ENCODE measurements at regions not wholly inside any gene's neighbourhood (a gene's known extent, or its start where the extent isn't known, plus 50 kb on each side); places are given as distances from the start of the nearest gene placed in this dataset.

DNA sequence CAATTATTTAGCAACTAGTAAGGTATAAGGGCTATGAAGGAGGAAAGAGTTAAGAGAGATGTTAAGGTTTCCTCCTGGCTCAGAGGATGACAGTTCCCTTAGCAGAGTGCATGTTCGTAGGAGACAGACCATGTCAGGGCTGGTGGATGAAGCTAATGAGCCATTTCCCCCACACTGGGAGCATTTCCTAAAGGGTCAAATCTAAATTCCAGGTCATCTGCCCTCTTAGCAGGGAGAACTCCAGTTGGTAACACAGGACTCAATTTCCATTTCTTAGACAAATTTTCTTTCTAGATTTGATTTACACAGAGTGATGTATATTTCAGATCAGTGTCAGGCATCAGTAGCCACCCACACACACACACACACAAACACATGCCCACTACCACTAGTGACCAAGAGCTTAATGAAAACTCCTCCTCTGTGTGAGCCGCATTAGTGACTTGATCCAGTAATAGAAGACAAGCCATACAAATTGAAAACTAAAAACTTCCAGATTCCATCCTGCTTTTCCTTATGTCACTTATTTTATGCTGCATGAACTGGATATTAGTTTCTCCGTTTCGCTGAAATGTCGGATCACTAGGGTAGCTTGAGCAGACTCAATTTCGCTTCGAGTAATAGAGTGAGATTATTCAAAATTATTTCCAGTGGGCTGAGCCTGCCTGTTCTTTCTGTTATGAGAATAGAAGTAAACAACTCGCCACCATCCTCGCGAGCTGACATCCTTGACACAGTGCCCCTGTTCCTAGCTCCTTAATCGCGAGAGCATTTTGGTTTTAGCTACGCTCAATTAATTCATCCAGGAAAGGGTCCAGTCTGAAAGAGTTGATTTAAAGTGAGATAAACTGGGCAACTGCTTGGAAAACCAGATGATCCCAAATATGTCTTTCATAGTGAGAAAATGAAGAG lies 582.6 kb downstream of the SOX6 start:
- no peak overlapping the region for H3K9ac ChIP-seq (ENCODE audit: low read depth, low read length)
- no peak overlapping the region for H3K4me3 ChIP-seq (ENCODE audit: low read depth, low read length)

GRCh38 chr11:15774388-15774939 lies 581.9 kb downstream of the SOX6 start:
- Histone ChIP-seq H3K36me3 (ENCODE audit: control insufficient read depth, insufficient read depth, low read length) (no peaks in the 10 kb centered on the region), H3K4me3 (ENCODE audit: low read depth, low read length) (no peak overlapping the region)

More for the DNA sequence above, 582.6 kb downstream of the SOX6 start:
- Histone ChIP-seq H3K4me1 (ENCODE audit: control insufficient read depth, insufficient read depth, low read length) (no peaks in the 10 kb centered on the region), H3K36me3 (ENCODE audit: control insufficient read depth, insufficient read depth, low read length) (no peaks in the 10 kb centered on the region), H3K9me3 (ENCODE audit: control insufficient read depth, insufficient read depth, low read length) (no peaks in the 10 kb centered on the region), H3K27me3 (ENCODE audit: control insufficient read depth, insufficient read depth, low read length) (no peaks in the 10 kb centered on the region)

DNA sequence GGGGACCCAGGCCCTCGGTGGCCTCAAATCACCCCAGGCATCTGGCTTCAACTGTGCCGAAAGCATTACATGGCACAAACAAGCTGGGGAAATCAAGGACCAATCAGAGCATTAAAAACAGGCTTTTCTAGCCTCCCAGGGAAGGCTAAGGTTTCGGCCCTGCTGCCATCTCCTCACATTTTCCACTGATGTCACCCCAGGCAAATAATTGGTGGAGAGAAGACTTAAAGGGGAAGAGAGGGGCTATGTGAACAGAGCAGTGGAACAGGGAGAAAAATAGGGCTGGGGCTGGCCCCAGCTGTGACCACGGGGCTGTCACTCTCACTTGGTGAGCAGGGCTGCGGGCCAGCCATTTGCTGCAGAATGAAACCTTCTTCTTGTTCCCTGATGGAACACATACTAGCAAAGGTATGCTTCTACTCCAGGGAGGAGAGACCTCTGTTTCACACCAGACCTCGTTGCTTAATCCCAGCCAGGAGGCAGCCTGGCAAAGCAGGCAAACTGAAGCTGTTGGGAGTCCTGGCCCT lies 581.3 kb downstream of the SOX6 start:
- Histone ChIP-seq H3K9ac (ENCODE audit: low read depth, low read length) (no peak overlapping the region), H3K4me1 (ENCODE audit: control insufficient read depth, insufficient read depth, low read length) (no peaks in the 10 kb centered on the region), H3K27me3 (ENCODE audit: control insufficient read depth, insufficient read depth, low read length) (no peaks in the 10 kb centered on the region), H3K4me3 (ENCODE audit: low read depth, low read length) (no peak overlapping the region), H3K36me3 (ENCODE audit: control insufficient read depth, insufficient read depth, low read length) (no peaks in the 10 kb centered on the region), H3K9me3 (ENCODE audit: control insufficient read depth, insufficient read depth, low read length) (no peaks in the 10 kb centered on the region)

More at GRCh38 chr11:15774388-15774939, 581.9 kb downstream of the SOX6 start:
- Histone ChIP-seq H3K9me3 (ENCODE audit: control insufficient read depth, insufficient read depth, low read length) (no peaks in the 10 kb centered on the region), H3K4me1 (ENCODE audit: control insufficient read depth, insufficient read depth, low read length) (no peaks in the 10 kb centered on the region), H3K27me3 (ENCODE audit: control insufficient read depth, insufficient read depth, low read length) (no peaks in the 10 kb centered on the region), H3K9ac (ENCODE audit: low read depth, low read length) (no peak overlapping the region)

- H3K9ac ChIP-seq (ENCODE audit: low read depth, low read length), result no peak overlapping the region
- no peak overlapping the region for H3K4me3 ChIP-seq (ENCODE audit: low read depth, low read length)
- no peaks in the 10 kb centered on the region for H3K36me3 ChIP-seq (ENCODE audit: control insufficient read depth, insufficient read depth, low read length)
- H3K27me3 ChIP-seq (ENCODE audit: control insufficient read depth, insufficient read depth, low read length), result no peaks in the 10 kb centered on the region
- H3K9me3 ChIP-seq (ENCODE audit: control insufficient read depth, insufficient read depth, low read length), result no peaks in the 10 kb centered on the region
- H3K4me1 ChIP-seq (ENCODE audit: control insufficient read depth, insufficient read depth, low read length), result no peaks in the 10 kb centered on the region
These were observed 580.5 kb downstream of the SOX6 start for GRCh38 chr11:15775797-15776196.

GRCh38 chr11:15776366-15776765 lies 580.0 kb downstream of the SOX6 start:
- no peak overlapping the region for H3K9ac ChIP-seq (ENCODE audit: low read depth, low read length)
- H3K9me3 ChIP-seq (ENCODE audit: control insufficient read depth, insufficient read depth, low read length), result no peaks in the 10 kb centered on the region
- no peaks in the 10 kb centered on the region for H3K36me3 ChIP-seq (ENCODE audit: control insufficient read depth, insufficient read depth, low read length)
- H3K4me1 ChIP-seq (ENCODE audit: control insufficient read depth, insufficient read depth, low read length), result no peaks in the 10 kb centered on the region
- no peak overlapping the region for H3K4me3 ChIP-seq (ENCODE audit: low read depth, low read length)
- H3K27me3 ChIP-seq (ENCODE audit: control insufficient read depth, insufficient read depth, low read length), result no peaks in the 10 kb centered on the region

DNA sequence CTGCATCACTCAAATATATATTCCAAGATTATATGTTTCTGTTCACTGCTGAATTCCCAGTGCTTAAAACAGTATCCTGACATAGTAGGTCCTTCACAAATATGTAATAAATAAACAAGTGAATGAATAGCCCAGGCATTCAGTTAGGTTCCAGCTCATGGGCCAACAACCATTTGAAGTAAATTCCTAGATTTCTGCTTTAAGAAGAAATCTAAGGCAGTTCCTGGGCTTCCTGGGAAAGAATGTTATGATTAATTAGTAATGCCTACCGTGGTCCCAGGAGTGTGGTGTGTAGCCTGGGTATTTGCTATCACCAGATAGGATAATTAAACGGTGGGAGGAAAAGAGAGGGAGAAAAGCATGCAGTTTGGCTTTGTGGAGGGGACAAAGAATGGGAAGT lies 576.8 kb downstream of the SOX6 start:
- no peak overlapping the region for H3K9ac ChIP-seq (ENCODE audit: low read depth, low read length)
- no peaks in the 10 kb centered on the region for H3K4me1 ChIP-seq (ENCODE audit: control insufficient read depth, insufficient read depth, low read length)
- no peaks in the 10 kb centered on the region for H3K27me3 ChIP-seq (ENCODE audit: control insufficient read depth, insufficient read depth, low read length)
- no peak overlapping the region for H3K4me3 ChIP-seq (ENCODE audit: low read depth, low read length)
- no peaks in the 10 kb centered on the region for H3K9me3 ChIP-seq (ENCODE audit: control insufficient read depth, insufficient read depth, low read length)
- H3K36me3 ChIP-seq (ENCODE audit: control insufficient read depth, insufficient read depth, low read length), result no peaks in the 10 kb centered on the region

DNA sequence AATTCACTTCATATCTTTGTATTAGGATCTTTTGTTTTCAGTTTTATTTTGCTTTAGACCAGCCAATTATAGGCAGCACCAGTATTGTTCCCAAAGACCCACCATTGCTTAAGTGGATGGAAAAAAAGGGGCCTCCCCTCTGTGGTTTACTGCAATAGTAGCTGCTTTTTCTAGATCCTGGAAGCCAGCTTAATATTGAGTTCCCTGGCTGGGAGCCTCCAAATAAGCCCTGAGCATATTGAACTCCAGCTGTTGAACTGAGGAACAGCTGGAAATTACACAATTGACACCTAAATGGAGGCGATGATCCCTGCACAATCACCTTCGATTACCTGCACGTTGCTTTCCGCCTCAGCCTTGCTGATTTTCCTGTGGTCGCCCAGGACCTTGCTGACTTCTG lies 576.0 kb downstream of the SOX6 start:
- Histone ChIP-seq H3K9ac (ENCODE audit: low read depth, low read length) (no peak overlapping the region), H3K4me3 (ENCODE audit: low read depth, low read length) (no peak overlapping the region), H3K27me3 (ENCODE audit: control insufficient read depth, insufficient read depth, low read length) (no peaks in the 10 kb centered on the region), H3K36me3 (ENCODE audit: control insufficient read depth, insufficient read depth, low read length) (no peaks in the 10 kb centered on the region), H3K4me1 (ENCODE audit: control insufficient read depth, insufficient read depth, low read length) (no peaks in the 10 kb centered on the region), H3K9me3 (ENCODE audit: control insufficient read depth, insufficient read depth, low read length) (no peaks in the 10 kb centered on the region)

GRCh38 chr11:15780837-15781236 lies 575.5 kb downstream of the SOX6 start:
- no peaks in the 10 kb centered on the region for H3K4me1 ChIP-seq (ENCODE audit: control insufficient read depth, insufficient read depth, low read length)
- H3K36me3 ChIP-seq (ENCODE audit: control insufficient read depth, insufficient read depth, low read length), result no peaks in the 10 kb centered on the region
- H3K9ac ChIP-seq (ENCODE audit: low read depth, low read length), result no peak overlapping the region
- H3K27me3 ChIP-seq (ENCODE audit: control insufficient read depth, insufficient read depth, low read length), result no peaks in the 10 kb centered on the region
- no peaks in the 10 kb centered on the region for H3K9me3 ChIP-seq (ENCODE audit: control insufficient read depth, insufficient read depth, low read length)
- H3K4me3 ChIP-seq (ENCODE audit: low read depth, low read length), result no peak overlapping the region

DNA sequence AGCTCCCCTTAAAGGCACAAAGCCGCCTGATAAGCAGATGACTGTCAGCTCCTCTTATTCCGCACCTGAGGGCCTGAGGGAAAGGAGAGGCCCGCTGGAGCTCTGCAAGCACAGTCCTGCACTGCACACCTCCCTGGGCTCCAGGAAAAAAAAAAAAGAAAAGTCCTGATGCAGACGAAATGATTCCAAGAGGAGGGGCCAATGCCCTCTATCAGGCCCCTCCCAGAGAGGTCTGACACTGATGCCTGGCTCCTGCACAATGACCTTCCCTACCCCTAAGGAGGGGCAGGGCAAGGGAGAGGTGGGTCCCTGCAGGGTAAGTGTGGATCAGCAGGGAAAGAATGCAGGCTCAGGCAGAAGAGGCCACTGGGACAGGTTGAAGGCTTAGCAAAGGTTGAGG lies 572.7 kb downstream of the SOX6 start:
- no peaks in the 10 kb centered on the region for H3K36me3 ChIP-seq (ENCODE audit: control insufficient read depth, insufficient read depth, low read length)
- H3K9me3 ChIP-seq (ENCODE audit: control insufficient read depth, insufficient read depth, low read length), result no peaks in the 10 kb centered on the region
- H3K9ac ChIP-seq (ENCODE audit: low read depth, low read length), result no peak overlapping the region
- H3K4me1 ChIP-seq (ENCODE audit: control insufficient read depth, insufficient read depth, low read length), result no peaks in the 10 kb centered on the region
- no peaks in the 10 kb centered on the region for H3K27me3 ChIP-seq (ENCODE audit: control insufficient read depth, insufficient read depth, low read length)
- H3K4me3 ChIP-seq (ENCODE audit: low read depth, low read length), result no peak overlapping the region

- H3K9me3 ChIP-seq (ENCODE audit: control insufficient read depth, insufficient read depth, low read length), result no peaks in the 10 kb centered on the region
- H3K27me3 ChIP-seq (ENCODE audit: control insufficient read depth, insufficient read depth, low read length), result no peaks in the 10 kb centered on the region
- no peaks in the 10 kb centered on the region for H3K4me1 ChIP-seq (ENCODE audit: control insufficient read depth, insufficient read depth, low read length)
- no peak overlapping the region for H3K4me3 ChIP-seq (ENCODE audit: low read depth, low read length)
- no peaks in the 10 kb centered on the region for H3K36me3 ChIP-seq (ENCODE audit: control insufficient read depth, insufficient read depth, low read length)
- H3K9ac ChIP-seq (ENCODE audit: low read depth, low read length), result no peak overlapping the region
These were observed 563.0 kb downstream of the SOX6 start for GRCh38 chr11:15793043-15793996.

GRCh38 chr11:15794361-15795150 lies 561.8 kb downstream of the SOX6 start:
- Histone ChIP-seq H3K9me3 (ENCODE audit: control insufficient read depth, insufficient read depth, low read length) (no peaks in the 10 kb centered on the region), H3K36me3 (ENCODE audit: control insufficient read depth, insufficient read depth, low read length) (no peaks in the 10 kb centered on the region), H3K4me3 (ENCODE audit: low read depth, low read length) (no peak overlapping the region), H3K27me3 (ENCODE audit: control insufficient read depth, insufficient read depth, low read length) (no peaks in the 10 kb centered on the region), H3K4me1 (ENCODE audit: control insufficient read depth, insufficient read depth, low read length) (no peaks in the 10 kb centered on the region), H3K9ac (ENCODE audit: low read depth, low read length) (no peak overlapping the region)

Data from iPS-15b (cell line).